HG03175 (cell line): ENCODE measurements at regions not wholly inside any gene's neighbourhood (a gene's known extent, or its start where the extent isn't known, plus 50 kb on each side); places are given as distances from the start of the nearest gene placed in this dataset.
"Not testable (repeated sequence)": the region's sequence is repeated elsewhere in the genome, so short reads cannot be mapped to it uniquely, and the experiment has no call there.

Source experiments
- ATAC-seq: cut with Tn5 transposase; IDR thresholded peaks from one replicate; pipeline ENCODE4 v1.9.1; 2021; ENCODE audit warnings: mild to moderate bottlenecking, moderate library complexity; ENCODE audit not compliant: unreplicated experiment

- no peak for ATAC-seq
These were observed 57.6 kb downstream of the PTTG1 start for GRCh38 chr5:160479220-160479619.

GRCh38 chr5:160479926-160480325, 58.3 kb downstream of the PTTG1 start:
- no peak for ATAC-seq

GRCh38 chr5:160480652-160481051, 59.0 kb downstream of the PTTG1 start:
- no peak for ATAC-seq

GRCh38 chr5:160484678-160485077, 63.0 kb downstream of the PTTG1 start:
- no peak for ATAC-seq

GRCh38 chr5:160485364-160485969, 63.8 kb downstream of the PTTG1 start:
- no peak for ATAC-seq

GRCh38 chr5:160486573-160486972, 64.9 kb downstream of the PTTG1 start:
- ATAC-seq, result peak; percentile 92

- ATAC-seq, result no peak
These were observed 67.0 kb downstream of the PTTG1 start for GRCh38 chr5:160488394-160489325.

GRCh38 chr5:160491438-160491837, 69.8 kb downstream of the PTTG1 start:
- no peak for ATAC-seq

GRCh38 chr5:160492565-160492964, 70.9 kb downstream of the PTTG1 start:
- no peak for ATAC-seq

- no peak for ATAC-seq
These were observed 72.2 kb downstream of the PTTG1 start for GRCh38 chr5:160493806-160494338.

- no peak for ATAC-seq
These were observed 72.8 kb downstream of the PTTG1 start for GRCh38 chr5:160494451-160494850.

- ATAC-seq, result no peak
These were observed 74.7 kb downstream of the PTTG1 start for GRCh38 chr5:160496334-160496733.

- no peak for ATAC-seq
These were observed 75.1 kb downstream of the PTTG1 start for GRCh38 chr5:160496784-160497183.

GRCh38 chr5:160497878-160498277, 76.2 kb downstream of the PTTG1 start:
- no peak for ATAC-seq

GRCh38 chr5:160498441-160499043, 76.9 kb downstream of the PTTG1 start:
- ATAC-seq, result not testable (repeated sequence)

- ATAC-seq, result peak; percentile 54
These were observed 79.4 kb downstream of the PTTG1 start for GRCh38 chr5:160500786-160501779.

- no peak for ATAC-seq
These were observed 83.3 kb downstream of the PTTG1 start for GRCh38 chr5:160504906-160505305.

GRCh38 chr5:160506006-160507004, 84.7 kb downstream of the PTTG1 start:
- ATAC-seq, result peak; percentile 87

- peak; percentile 29 for ATAC-seq
These were observed 85.6 kb downstream of the PTTG1 start for GRCh38 chr5:160507221-160507721.
